SK-N-SH treated with all-trans-retinoic acid at 6 μM for 48 hours (cell line): ENCODE measurements at regions not wholly inside any gene's neighbourhood (a gene's known extent, or its start where the extent isn't known, plus 50 kb on each side); places are given as distances from the start of the nearest gene placed in this dataset.

ENCODE experiments used
- ARNTL ChIP-seq: fragments of 450-650 bp; formaldehyde crosslinking; IDR thresholded peaks from 2 replicates; pipeline ENCODE4 v1.5.0; 2020; ENCODE audit warnings: low read depth, mild to moderate bottlenecking, moderate library complexity, borderline replicate concordance
- CSRNP3 ChIP-seq: fragments of 250-450 bp; sonication (Bioruptor Pico); IDR thresholded peaks from 2 replicates; pipeline ENCODE4 v1.5.1; 2021; ENCODE audit warnings: mild to moderate bottlenecking, moderate library complexity
- GLIS3 ChIP-seq: fragments of 250-450 bp; sonication (Bioruptor Pico); IDR thresholded peaks from 2 replicates; pipeline ENCODE4 v1.5.0; 2020; ENCODE audit warnings: mild to moderate bottlenecking, moderate library complexity
- PATZ1 ChIP-seq: fragments of 250-450 bp; sonication (Bioruptor Pico); IDR thresholded peaks from 2 replicates; pipeline ENCODE4 v1.8.0; 2020; ENCODE audit warnings: mild to moderate bottlenecking, moderate library complexity, borderline replicate concordance
- PPARA ChIP-seq: fragments of 250-450 bp; sonication (Bioruptor Pico); IDR thresholded peaks from 2 replicates; pipeline ENCODE4 v1.5.0; 2020; ENCODE audit warnings: mild to moderate bottlenecking, borderline replicate concordance
- TCF4 ChIP-seq: fragments of 250-450 bp; sonication (Bioruptor Pico); IDR thresholded peaks from 2 replicates; pipeline ENCODE4 v1.8.0; 2021; ENCODE audit warnings: mild to moderate bottlenecking, moderate library complexity, borderline replicate concordance
- ZFP3 ChIP-seq: fragments of 250-450 bp; sonication (Bioruptor Pico); IDR thresholded peaks from 2 replicates; pipeline ENCODE4 v1.5.0; 2020; ENCODE audit warnings: mild to moderate bottlenecking, moderate library complexity
- ZFP30 ChIP-seq: fragments of 450-650 bp; formaldehyde crosslinking; IDR thresholded peaks from 2 replicates; pipeline ENCODE4 v1.5.0; 2022; ENCODE audit warnings: mild to moderate bottlenecking, moderate library complexity
- ZNF565 ChIP-seq: fragments of 450-650 bp; formaldehyde crosslinking; conservative IDR thresholded peaks from 2 replicates; pipeline ENCODE4 v1.5.0; 2020; ENCODE audit warnings: low read depth, mild to moderate bottlenecking, moderate library complexity
- ZNF70 ChIP-seq: fragments of 450-650 bp; formaldehyde crosslinking; IDR thresholded peaks from 2 replicates; pipeline ENCODE4 v1.5.0; 2020; ENCODE audit warnings: mild to moderate bottlenecking, moderate library complexity
- TF ChIP-seq, protein P1 (sequence below): fragments of 250-450 bp; sonication (Bioruptor Pico); IDR thresholded peaks from 2 replicates; pipeline ENCODE4 v1.5.1; 2020; ENCODE audit warnings: low read depth, mild to moderate bottlenecking, moderate library complexity

- TF ChIP-seq PPARA (no peak), PATZ1 (no peak), GLIS3 (CRISPR knock-in tag) (no peak), ARNTL (CRISPR knock-in tag) (no peak), TCF4 (CRISPR knock-in tag) (no peak), ZFP30 (no peak), CSRNP3 (CRISPR knock-in tag) (no peak), ZFP3 (CRISPR knock-in tag) (no peak), ZNF565 (CRISPR knock-in tag) (no peak), ZNF70 (CRISPR knock-in tag) (no peak)
- TF ChIP-seq, protein P1, sequence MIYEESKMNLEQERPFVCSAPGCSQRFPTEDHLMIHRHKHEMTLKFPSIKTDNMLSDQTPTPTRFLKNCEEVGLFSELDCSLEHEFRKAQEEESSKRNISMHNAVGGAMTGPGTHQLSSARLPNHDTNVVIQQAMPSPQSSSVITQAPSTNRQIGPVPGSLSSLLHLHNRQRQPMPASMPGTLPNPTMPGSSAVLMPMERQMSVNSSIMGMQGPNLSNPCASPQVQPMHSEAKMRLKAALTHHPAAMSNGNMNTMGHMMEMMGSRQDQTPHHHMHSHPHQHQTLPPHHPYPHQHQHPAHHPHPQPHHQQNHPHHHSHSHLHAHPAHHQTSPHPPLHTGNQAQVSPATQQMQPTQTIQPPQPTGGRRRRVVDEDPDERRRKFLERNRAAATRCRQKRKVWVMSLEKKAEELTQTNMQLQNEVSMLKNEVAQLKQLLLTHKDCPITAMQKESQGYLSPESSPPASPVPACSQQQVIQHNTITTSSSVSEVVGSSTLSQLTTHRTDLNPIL (CRISPR knock-in tag), result no peak
Measured at GRCh38 chr3:15851735-15852134, 54.0 kb upstream of the ANKRD28 start.
